Spleen (tissue), 7 donors: ENCODE measurements at regions not wholly inside any gene's neighbourhood (a gene's known extent, or its start where the extent isn't known, plus 50 kb on each side); places are given as distances from the start of the nearest gene placed in this dataset.

Experiments used
- CTCF ChIP-seq, 11 experiments: fragments of 200-600 bp in 7 of 11; fragments of 450-650 bp in 4 of 11; sonication (generic) in 4 of 11; IDR thresholded peaks in 8 of 11; conservative IDR thresholded peaks in 3 of 11; 1 replicate in 7 of 11; 2 replicates in 4 of 11; pipeline versions ENCODE4 v1.4.0 to v1.8.0; 2016 to 2021; ENCODE audit warnings: antibody characterized with exemption in 11 of 11, inconsistent platforms in 4 of 11, mild to moderate bottlenecking in 1 of 11
- POLR2A ChIP-seq, 3 donors: fragments of 450-650 bp; IDR thresholded peaks; one replicate each; pipeline ENCODE4 v1.5.1; 2017; ENCODE audit warnings: antibody characterized with exemption in 3 of 3, mild to moderate bottlenecking in 1 of 3
- donor health status: DM: no; HTN: no; CAD: no; lungs with moderate emphysema.
- donor health status: DM: no; HTN: no; CAD: no.
- donor health status: DM: no; HTN: no; CAD: no.

- TF ChIP-seq CTCF (IDR thresholded peaks at IDR 0.05 in 8 of 11, conservative IDR thresholded peaks at IDR 0.05 in 3 of 11) (no peak), POLR2A (IDR thresholded peaks at IDR 0.05) (no peak)
These were observed 729.3 kb upstream of the LUZP2 start for GRCh38 chr11:23767576-23767975.
